NOMO-1 treated with dmso at 0.1 percent for 144 hours (cell line): ENCODE measurements at regions not wholly inside any gene's neighbourhood (a gene's known extent, or its start where the extent isn't known, plus 50 kb on each side); places are given as distances from the start of the nearest gene placed in this dataset.

Source experiments
- DNase-seq: peaks from one replicate; lab custom pipeline; 2025; ENCODE audit not compliant: unreplicated experiment; lab: John Stamatoyannopoulos, UW

DNA sequence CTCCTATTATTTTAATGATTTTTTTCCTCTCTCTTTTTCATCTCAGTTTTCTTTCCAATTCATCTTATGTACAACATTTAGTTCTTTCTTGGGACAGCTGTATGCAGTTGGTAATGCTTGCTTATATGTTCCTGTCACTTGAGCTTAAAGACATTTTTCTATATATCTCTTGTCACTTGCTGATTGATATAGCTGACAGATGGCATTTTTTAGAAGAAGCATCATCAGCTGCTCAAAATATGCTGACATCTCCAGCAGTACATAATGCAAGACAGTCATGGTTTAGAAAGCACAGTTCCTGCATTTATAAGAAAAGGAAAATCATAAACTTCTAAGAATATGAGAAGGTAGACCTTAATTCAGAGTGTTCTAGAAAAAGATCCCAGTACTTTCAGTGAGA lies 56.5 kb downstream of the DCAF8L1 start:
- DNase-seq = no peak

DNA sequence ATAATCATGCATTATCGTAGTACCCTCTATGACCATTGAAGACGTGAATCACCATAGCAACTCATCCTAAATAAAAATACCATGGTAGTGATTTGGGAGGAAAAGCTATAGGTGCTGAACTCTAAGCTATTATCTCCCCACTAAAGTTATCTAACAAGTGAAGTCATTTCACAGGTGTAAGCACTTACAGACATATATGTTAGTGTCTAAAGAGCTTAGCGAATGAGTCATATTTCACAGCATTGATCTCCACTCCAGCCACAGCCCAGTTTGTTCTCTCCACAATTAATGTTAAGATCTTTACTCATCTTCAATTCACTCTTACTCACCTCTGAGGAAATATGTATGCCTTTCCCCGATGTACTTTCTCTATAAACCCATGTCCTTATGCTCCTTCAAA lies 57.0 kb downstream of the DCAF8L1 start:
- DNase-seq = no peak

DNA sequence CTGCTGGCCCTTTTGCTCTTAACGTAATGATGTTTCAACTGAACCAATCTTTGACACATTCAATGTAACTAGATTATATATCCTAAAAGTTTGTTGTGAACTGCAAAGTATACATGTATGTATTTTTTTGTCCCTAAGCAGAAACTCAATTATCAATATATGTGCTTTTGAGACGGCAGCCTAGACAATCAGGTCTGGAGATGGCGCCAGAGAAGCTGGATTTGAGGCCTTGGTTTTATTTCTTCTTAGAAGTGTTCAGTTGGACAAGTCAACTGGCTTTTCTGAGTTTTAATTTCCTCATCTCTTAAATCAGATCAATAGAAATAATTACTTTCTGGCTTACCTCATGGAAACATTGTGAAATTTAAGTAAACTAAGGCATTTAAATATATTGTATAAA lies 62.5 kb downstream of the DCAF8L1 start:
- no peak for DNase-seq

DNA sequence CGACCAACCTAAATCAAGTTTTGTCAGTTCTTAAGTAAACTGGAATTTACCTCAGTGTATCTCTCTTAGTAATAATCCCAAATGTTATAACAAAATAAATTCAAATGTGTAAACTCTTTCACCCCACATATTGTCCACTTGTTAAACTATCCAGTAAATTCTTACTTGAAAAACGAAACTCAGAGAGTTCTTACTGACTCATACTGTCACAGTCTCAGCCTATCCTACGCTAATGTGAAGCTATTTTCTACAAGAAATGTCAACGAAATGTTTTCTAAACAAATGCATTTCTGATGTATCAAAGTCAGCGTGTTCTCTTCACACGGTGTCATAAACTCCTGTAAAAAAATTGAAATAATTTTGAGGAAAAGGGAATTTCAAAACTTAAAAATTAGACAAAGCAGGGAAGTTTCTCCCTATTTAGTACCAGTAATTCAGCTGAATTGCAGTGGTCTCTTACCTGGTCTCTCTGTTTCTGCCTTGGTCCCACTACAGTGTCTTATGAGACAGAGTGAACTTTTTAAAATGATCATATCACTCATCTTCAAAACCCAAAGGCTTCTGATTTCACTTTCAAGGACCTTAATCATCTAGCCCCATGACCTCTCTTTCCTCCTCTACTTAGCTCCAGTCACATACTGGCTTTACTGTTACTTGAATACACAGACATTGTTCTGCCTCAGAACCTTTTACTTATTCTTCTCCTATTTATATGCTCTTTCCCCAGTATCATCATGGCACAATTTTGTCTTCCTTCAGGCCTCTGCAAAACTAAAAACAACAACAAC lies 63.3 kb downstream of the DCAF8L1 start:
- no peak for DNase-seq

DNA sequence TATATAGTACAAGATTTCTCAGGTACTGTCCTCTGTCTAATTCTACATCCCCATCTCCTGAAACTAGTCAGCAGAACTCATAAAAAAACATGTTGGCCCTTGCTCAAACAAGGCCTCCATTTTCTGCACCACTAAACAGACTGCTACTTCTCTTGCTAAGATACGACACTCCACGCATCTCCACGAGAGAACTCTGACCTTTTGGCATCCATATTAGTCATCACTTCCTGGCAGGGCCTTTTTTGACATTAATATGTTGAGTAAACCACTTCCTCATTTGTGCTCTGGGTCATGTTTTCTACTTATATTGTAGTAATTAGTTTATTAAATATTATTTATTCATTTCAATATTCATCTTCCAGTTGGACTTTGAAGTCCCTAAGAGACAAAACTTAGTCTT lies 65.6 kb downstream of the DCAF8L1 start:
- peak; percentile 61 for DNase-seq

DNA sequence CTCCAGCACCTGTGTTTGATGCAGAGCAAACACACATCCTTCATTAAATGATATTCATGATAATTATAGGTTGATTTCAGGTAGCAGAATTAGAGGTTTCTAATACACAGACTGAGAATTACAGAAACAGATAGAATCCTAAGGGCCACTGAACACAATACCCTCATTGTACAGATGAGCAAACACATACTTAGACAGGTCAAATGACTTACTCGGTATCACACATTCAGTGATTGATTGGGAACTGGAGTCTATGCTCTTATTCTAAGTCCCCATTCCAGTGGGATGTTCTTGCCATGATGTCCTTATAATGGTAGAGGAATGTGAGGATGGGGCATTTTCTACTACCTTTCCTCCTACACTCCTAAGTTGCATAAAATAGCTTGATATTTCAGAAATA lies 70.8 kb downstream of the DCAF8L1 start:
- DNase-seq = no peak

DNA sequence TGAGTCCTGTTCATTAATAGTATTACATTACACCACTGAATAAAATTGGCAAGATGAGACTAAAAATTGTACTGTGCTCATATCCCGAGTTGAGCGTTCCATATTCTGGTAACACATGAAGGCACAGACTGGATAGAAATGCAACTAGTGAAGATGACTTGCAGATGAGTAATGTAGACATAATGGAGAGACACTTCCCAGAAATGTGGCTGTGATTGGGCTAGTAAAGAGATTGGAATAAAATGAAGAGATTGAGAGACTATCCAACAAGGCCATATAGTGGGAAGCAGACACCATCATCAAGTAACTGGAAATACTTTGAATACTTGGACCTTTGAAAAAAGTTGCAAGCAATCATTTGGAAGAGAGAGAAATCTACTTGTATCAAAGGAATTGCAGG lies 77.3 kb downstream of the DCAF8L1 start:
- DNase-seq = no peak

DNA sequence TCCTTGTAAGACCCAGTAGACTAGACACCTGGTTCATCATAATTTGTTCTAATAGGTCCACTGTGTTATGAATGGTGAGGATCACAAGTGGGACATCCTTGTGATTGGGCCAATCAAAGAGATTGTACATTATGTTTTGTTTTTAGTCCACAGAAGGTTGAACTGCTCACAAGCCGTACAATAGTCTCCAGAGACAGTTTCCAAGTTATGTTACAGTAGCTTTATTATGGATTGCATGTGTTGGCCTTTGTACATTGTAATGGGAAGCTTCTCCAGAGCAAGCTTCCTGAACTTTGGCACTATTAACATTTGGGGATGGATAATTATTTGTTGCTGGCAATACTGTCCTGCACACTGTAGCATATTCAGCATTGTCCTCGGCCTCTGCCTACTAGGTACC lies 86.1 kb downstream of the MAGEB10 start:
- no peak for DNase-seq

DNA sequence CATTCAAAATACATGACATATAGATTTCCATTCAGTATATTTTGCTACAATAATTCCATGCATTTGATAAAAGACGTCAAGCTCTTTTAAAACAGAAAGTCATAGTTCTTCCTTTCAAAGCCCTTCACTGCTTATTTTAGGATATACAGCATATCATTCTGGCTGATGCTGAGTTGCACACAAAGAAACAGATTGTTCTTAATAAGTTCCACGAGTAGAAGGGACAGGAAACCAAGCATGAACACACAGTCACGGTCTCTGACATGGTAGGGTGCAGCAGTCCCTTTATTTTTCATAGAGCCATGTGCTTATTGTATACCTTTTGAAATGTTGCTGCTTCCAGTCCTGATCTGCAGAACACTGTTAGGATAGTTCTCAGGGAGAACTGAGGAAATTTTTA lies 85.4 kb downstream of the MAGEB10 start:
- DNase-seq = no peak

DNA sequence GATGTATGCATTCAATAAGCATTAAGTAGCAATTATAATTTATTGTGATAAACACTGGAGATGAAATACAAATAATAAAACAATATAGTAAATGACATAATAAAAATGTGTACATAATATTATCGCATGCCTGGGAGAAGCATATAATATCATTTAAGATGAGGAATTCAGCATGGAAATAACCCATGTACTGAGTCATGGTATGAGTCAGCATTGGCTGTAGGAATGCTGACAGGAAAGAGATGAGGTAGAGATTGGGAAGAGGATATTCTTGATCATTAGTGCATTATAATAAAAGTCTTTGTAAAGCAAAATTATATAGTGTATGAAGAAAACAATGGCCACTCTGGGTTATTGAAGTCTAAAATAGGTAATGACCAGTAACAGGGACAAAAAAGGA lies 82.8 kb downstream of the MAGEB10 start:
- no peak for DNase-seq

DNA sequence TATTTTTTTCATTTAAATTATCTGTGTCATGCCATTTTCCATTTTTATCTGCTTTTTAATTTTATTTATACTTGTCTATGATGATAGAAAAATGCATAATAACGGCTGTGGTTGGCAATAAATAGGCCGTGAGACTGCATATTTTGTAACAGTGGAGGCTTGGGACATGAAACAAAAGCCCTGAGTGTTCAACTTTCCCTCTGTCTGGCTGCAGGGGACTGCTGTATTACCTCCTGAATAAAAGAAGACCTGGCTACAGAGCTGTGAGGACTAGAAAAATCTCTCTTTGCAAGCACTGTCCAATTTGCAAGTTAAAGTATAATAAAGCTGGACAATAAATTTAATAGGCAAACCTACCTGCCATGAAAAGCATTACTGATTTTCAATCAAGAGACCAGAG lies 82.1 kb downstream of the MAGEB10 start:
- DNase-seq = no peak

DNA sequence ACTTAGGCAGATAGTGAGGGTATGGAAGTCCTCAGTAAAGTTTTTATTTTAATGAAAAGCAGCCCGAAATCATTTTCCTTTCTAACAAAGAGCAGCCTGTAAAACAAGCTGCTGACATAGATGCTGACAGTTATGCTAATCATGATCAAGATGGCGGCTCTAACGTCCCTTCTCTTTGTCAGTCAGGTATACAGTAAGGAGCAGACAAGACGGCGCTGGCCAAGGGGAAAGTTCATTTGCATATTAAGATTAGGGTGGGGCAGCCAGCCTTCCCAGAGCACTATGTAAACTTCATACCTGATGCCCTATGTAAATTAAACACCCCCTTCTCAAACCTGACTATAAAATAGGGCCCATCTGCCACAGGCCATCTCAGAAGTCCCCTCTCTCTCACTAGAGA lies 76.9 kb downstream of the MAGEB10 start:
- DNase-seq = no peak

DNA sequence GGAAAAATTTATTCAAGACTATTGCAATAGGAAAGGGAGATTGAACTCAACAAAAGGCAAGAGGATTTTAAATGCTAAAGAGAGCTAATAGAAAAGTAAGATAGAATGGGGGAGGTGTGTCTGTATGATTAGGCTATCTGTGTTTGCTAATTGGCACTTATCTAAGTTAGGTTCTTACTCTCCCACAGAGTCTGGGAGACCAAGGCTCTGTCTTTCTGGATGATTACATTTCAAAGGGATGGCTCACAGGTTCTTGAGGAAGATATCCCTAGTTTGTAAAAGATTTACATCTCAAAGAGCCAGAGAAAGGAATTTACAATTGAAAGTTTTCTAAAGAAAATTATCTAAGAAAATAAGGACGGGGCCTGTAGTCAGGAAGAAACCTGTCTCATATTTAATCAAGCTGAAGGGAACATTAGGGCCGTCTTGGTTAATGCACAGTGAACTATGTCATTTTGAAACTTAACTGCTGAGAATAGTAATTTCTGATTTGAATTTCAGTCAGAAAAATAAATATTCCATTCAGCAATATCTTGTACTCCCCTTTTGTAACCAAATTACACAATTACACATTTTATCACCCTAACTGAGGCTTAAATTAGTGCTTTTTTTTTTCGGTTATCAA lies 75.8 kb downstream of the MAGEB10 start:
- no peak for DNase-seq

DNA sequence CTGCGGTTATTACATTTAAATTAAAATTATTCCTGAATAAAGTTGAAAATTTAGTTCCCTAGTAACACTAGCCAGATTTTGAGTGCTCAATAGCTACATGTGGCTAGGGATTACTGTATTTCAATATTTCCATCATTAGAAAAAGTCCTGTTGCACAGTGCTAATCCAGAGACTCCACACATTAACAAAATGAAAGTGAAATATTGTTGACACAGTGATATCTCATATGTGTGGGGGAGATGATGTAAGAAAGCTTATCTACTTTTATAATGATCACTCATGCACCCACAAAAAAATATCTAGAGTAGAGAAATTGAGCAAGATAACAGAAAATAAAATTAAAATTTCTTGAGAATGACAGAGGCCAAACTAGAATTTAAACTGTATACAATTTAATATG lies 74.9 kb downstream of the MAGEB10 start:
- no peak for DNase-seq

DNA sequence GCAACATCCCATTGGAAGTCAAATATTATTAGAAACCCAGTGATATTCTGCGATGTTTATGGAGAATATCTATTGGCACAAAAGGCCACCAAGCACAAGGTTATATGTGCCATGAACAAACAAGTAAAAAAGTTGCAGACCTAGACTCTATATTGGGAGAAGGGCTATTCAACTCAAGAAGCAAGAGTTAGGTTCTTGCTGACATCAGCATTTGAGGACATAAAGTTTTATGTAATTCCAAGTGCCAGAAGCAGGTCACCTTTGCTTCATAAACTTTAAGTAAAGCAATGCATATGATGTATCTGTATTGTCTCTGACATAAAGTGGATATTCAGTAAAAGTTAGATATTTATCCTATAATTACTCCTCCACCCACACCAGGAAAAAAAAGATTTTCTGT lies 71.1 kb downstream of the MAGEB10 start:
- no peak for DNase-seq
